ENCODE measurements at regions not wholly inside any gene's neighbourhood (a gene's known extent, or its start where the extent isn't known, plus 50 kb on each side); places are given as distances from the start of the nearest gene placed in this dataset.

- no peak for DNase-seq (ENCODE audit: low read depth in 1 of 2, low spot score in 1 of 2)
- H3K4me1 ChIP-seq (ENCODE audit: low read depth), result peaks cover 35% of the 10 kb centered on the region
- no peaks in the 10 kb centered on the region for H3K9me3 ChIP-seq (ENCODE audit: low read depth)
- H3K27ac ChIP-seq, result no peak overlapping the region
- H3K36me3 ChIP-seq, result no peaks in the 10 kb centered on the region
- H3K27me3 ChIP-seq, result no peaks in the 10 kb centered on the region
- TF ChIP-seq CTCF (IDR thresholded peaks at IDR 0.05; ENCODE audit: low read depth, low read length), result no peak
- H3K4me3 ChIP-seq, result no peak overlapping the region
Measured at GRCh38 chr5:82355496-82355895, 77.3 kb upstream of the RPS23 start.

GRCh38 chr5:82355053-82355452, 76.9 kb upstream of the RPS23 start:
- Histone ChIP-seq H3K9me3 (ENCODE audit: low read depth) (no peaks in the 10 kb centered on the region), H3K4me3 (no peak overlapping the region), H3K27me3 (no peaks in the 10 kb centered on the region), H3K27ac (no peak overlapping the region), H3K4me1 (ENCODE audit: low read depth) (peaks cover 30% of the 10 kb centered on the region), H3K36me3 (no peaks in the 10 kb centered on the region)
- TF ChIP-seq CTCF (IDR thresholded peaks at IDR 0.05; ENCODE audit: low read depth, low read length), result no peak
- no peak for DNase-seq (ENCODE audit: low read depth in 1 of 2, low spot score in 1 of 2)

DNA sequence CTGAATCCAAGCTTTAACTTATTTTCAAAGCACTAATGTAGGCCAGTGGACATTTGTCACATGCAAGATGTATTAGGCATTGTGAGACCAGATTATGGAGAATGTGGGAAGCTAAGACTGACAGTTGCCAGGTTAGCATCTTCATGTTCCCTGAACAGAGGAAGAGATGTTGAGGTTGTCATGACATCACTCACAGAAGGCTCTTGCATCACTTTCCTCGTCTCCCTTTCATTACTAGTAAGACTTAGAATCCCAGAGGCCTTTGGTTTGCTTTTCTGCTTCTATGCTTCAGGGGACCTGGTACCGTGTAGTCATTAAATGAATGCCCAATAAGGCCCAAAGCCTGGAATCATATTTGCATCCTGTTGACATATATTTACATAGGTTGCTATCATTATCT, 76.4 kb upstream of the RPS23 start:
- H3K36me3 ChIP-seq, result no peaks in the 10 kb centered on the region
- no peak for DNase-seq (ENCODE audit: low read depth in 1 of 2, low spot score in 1 of 2)
- peaks cover 25% of the 10 kb centered on the region for H3K4me1 ChIP-seq (ENCODE audit: low read depth)
- no peaks in the 10 kb centered on the region for H3K27me3 ChIP-seq
- no peak overlapping the region for H3K4me3 ChIP-seq
- no peak for TF ChIP-seq CTCF (IDR thresholded peaks at IDR 0.05; ENCODE audit: low read depth, low read length)
- no peaks in the 10 kb centered on the region for H3K9me3 ChIP-seq (ENCODE audit: low read depth)
- H3K27ac ChIP-seq, result no peak overlapping the region

DNA sequence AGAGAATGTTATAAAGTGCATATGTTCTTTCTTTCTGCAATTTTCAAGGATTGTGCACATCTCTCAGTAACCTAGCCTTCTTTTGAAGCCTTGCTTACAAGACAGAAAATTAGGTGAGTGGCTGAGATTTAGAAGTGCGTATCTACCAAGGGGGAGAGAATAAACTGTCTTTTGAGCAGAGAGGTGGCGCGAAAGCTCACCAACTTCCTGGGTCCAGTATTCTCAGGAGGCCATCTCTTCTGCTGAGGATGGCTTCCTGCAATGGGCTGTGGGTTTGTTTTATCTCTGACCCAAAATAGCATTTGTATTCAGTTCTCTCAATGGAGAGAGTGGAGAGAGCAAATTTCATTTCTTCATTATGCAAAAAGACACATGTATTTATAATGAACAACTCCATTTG, 75.4 kb upstream of the RPS23 start:
- no peaks in the 10 kb centered on the region for H3K27me3 ChIP-seq
- no peak overlapping the region for H3K27ac ChIP-seq
- H3K36me3 ChIP-seq, result no peaks in the 10 kb centered on the region
- DNase-seq (ENCODE audit: low read depth in 1 of 2, low spot score in 1 of 2), result no peak
- no peaks in the 10 kb centered on the region for H3K9me3 ChIP-seq (ENCODE audit: low read depth)
- H3K4me1 ChIP-seq (ENCODE audit: low read depth), result peaks cover 30% of the 10 kb centered on the region
- TF ChIP-seq CTCF (IDR thresholded peaks at IDR 0.05; ENCODE audit: low read depth, low read length), result no peak
- no peak overlapping the region for H3K4me3 ChIP-seq

DNA sequence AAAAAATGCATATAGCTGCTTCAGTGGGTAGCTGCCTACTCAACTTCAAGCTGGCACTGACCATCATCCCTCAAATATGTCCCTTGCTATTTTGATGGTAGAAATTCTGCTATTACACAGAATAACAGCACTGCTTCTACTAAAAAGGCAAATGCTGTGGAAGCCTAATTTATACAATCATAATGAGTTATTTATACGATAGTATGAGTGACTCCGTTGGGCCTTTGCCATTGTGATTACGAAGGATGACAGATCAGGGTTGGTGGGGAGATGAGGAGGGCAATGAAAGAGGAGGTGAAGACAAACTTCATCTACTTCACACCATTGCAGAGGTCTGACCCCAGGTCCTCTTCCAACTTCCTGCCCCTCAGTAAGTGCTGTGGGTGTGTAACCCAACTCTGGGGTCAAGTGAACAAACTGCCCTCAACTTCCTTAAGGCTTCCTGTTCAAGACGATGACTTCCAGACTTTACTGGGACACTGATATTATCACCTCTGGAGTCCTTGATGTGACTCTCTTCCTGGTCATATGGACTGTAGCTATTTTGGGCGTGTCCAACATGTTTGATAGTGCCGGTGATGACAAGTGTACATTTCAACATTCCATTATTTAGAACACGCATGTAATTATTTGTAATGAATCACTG, 74.1 kb upstream of the RPS23 start:
- no peak for DNase-seq (ENCODE audit: low read depth in 1 of 2, low spot score in 1 of 2)
- H3K4me3 ChIP-seq, result no peak overlapping the region
- no peak for TF ChIP-seq CTCF (IDR thresholded peaks at IDR 0.05; ENCODE audit: low read depth, low read length)
- H3K9me3 ChIP-seq (ENCODE audit: low read depth), result no peaks in the 10 kb centered on the region
- peak overlapping the region; percentile 31 for H3K27ac ChIP-seq
- H3K36me3 ChIP-seq, result no peaks in the 10 kb centered on the region
- H3K4me1 ChIP-seq (ENCODE audit: low read depth), result peaks cover 33% of the 10 kb centered on the region
- no peaks in the 10 kb centered on the region for H3K27me3 ChIP-seq

All from cardiac muscle cell (in vitro differentiated cells and primary cell).